Endothelial cell (in vitro differentiated cells): ENCODE measurements at regions not wholly inside any gene's neighbourhood (a gene's known extent, or its start where the extent isn't known, plus 50 kb on each side); places are given as distances from the start of the nearest gene placed in this dataset.

Experiments used
- DNase-seq: peaks from one replicate; pipeline ENCODE4 v3.0.0; 2021; ENCODE audit warnings: low spot score
- H3K27ac Mint-ChIP-seq: one replicate; pipeline ENCODE4 v1.8.0; 2021; ENCODE audit warnings: mixed read lengths, inconsistent platforms; ENCODE audit not compliant: unreplicated experiment
- H3K27me3 Mint-ChIP-seq: one replicate; pipeline ENCODE4 v1.8.0; 2021; ENCODE audit warnings: mild to moderate bottlenecking, moderate library complexity, mixed read lengths, inconsistent platforms; ENCODE audit not compliant: unreplicated experiment
- H3K36me3 Mint-ChIP-seq: one replicate; pipeline ENCODE4 v1.8.0; 2021; ENCODE audit warnings: mild to moderate bottlenecking, low read depth, mixed read lengths, inconsistent platforms; ENCODE audit not compliant: unreplicated experiment
- H3K4me1 Mint-ChIP-seq: one replicate; pipeline ENCODE4 v1.8.0; 2021; ENCODE audit warnings: mild to moderate bottlenecking, mixed read lengths, inconsistent platforms; ENCODE audit not compliant: unreplicated experiment
- H3K4me3 Mint-ChIP-seq: one replicate; pipeline ENCODE4 v1.8.0; 2021; ENCODE audit warnings: mild to moderate bottlenecking, mixed read lengths, inconsistent platforms; ENCODE audit not compliant: unreplicated experiment
- H3K9me3 Mint-ChIP-seq: one replicate; pipeline ENCODE4 v1.8.0; 2021; ENCODE audit warnings: mixed read lengths, inconsistent platforms; ENCODE audit not compliant: unreplicated experiment
- CTCF ChIP-seq: fragments of 200-600 bp; sonication (generic); IDR thresholded peaks from one replicate; pipeline ENCODE4 v1.5.0; 2021; ENCODE audit warnings: antibody characterized with exemption; ENCODE audit not compliant: unreplicated experiment

DNA sequence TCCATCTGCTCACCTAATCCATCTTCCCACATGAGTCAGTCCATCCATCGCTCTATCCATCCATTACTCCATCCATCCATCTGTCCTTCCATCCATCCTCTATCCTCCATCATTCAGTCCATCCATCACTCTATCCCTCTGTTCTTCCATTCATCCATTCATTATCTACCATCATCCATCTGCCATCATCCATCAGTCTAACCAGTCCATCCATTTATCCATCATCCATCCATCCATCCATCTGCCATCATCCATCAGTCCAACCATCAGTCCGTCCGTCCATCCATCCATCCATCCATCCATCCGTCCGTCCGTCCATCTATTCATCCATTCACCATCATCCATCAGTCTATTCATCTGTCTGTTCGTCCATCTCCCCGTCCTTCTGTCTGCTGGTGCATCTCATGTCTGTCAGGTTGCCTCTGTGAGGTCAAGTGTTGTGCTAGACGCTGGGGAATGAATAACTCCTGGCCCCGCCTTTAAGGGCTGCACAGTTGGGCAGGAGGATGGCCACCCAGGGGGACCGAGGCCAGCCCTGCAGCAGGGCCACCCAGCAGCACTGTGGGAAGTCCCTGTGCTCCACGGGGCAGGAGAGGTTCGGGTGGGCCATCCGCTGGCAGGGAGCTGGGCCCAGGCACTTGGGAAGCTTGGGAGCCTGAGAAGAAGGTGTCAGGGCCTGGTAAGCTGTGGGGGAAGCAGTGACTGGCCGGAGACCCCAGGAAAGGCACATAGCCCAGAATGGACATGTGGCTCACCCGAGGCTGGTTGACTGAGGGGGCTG lies 137.1 kb downstream of the CTTN start:
- Mint-ChIP-seq H3K27ac (peak overlapping the region; percentile 20), H3K9me3 (no peaks in the 10 kb centered on the region), H3K4me1 (peaks cover 2% of the 10 kb centered on the region), H3K36me3 (peaks cover 8% of the 10 kb centered on the region), H3K4me3 (peak overlapping the region; percentile 23), H3K27me3 (peaks cover 3% of the 10 kb centered on the region)
- no peak for TF ChIP-seq CTCF
- no peak for DNase-seq

DNA sequence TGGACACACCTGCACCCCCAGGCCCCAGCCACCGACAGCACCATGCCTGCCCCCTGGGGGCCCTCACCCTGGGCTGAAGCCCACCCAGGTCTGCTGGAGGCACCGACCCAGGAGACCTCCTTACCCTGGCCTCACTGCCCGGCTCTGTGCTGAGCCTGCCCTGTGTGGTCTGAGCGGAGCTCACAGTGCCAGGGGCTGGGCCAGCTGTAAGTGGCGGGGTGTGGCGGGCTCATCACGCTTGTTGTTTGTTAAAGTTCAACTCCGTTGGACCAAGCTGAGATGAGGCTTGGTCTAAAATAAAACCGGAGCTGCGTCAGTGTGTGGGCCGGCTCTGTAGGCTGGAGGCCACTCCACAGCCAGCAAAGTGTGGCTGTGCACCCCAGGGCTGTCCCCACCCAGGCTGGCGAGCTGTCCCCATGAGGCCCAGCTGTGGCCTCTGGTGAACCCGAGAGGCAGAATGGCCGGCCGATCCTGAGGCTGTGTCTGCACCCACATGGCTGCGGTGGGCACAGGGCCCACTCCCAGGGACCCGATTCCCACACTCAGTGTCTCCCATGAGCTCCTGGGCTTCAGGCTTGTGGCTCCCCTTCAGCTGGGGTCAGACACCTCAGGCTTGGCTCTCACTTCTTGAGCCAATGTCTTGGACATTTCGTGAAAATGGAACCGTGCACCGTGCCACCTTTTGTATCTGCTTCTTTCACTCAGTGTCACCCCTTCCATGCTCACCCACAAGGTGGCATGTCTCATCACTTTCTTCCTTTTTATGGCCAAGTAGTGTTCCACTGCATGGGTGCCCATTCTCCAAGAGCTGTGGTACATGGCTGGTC lies 137.9 kb downstream of the CTTN start:
- no peak for DNase-seq
- Mint-ChIP-seq H3K36me3 (peaks cover 5% of the 10 kb centered on the region), H3K27me3 (peaks cover 3% of the 10 kb centered on the region), H3K4me1 (peaks cover 2% of the 10 kb centered on the region), H3K9me3 (no peaks in the 10 kb centered on the region), H3K27ac (no peak overlapping the region), H3K4me3 (no peak overlapping the region)
- no peak for TF ChIP-seq CTCF

DNA sequence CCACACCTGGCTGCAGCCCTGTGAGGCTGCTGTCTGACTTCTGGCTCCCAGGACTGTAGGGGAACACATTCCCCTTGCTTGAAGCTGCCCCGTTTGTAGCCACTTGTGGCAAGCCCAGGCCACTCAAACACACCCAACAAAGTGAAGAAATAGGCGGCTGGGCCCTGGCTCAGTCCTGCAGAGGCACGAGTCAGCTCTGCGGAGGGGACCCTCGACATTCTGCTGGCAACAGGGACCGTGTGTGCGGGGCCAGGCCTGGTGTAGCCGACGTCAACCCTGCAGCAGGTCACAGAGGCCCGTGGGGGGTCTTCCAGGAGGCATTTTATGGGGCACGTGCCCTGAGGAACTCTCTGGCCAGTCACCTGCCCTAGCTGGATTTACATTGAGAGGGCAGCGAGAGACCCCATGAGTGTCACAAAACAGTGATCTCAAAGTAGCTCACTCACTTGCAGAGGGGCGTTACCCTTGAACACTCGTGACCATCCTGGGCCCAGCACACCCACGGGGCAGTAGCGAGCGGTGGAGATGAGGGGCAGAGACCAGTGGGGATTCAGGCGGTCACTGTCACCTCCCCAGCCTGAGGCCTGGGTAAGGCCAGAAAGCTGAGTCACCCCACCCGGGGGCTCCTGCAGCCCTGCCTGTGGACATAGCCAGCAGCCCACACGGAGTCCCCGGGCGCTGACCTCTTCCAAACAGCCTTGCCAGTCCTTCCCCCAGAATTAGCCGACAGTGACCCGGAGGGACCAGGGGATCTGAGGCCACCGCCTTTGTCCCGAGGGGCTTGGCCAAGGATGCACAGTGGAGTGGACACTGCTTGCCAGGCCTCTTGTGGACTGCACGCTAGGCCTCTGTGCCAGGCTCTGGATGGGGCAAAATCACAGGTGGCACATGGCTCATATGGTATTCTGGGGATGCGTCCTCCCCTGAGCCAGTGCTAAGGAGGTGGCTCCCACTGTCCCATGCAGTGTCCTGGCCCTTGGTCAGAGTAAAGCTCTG lies 139.5 kb downstream of the CTTN start:
- peaks cover 4% of the 10 kb centered on the region for H3K27me3 Mint-ChIP-seq
- no peak overlapping the region for H3K4me3 Mint-ChIP-seq
- no peaks in the 10 kb centered on the region for H3K9me3 Mint-ChIP-seq
- H3K36me3 Mint-ChIP-seq: peaks cover 5% of the 10 kb centered on the region
- no peak overlapping the region for H3K27ac Mint-ChIP-seq
- peaks cover 2% of the 10 kb centered on the region for H3K4me1 Mint-ChIP-seq
- DNase-seq: no peak
- TF ChIP-seq CTCF: no peak

GRCh38 chr11:70538641-70539359 lies 140.5 kb downstream of the CTTN start:
- no peak for TF ChIP-seq CTCF
- Mint-ChIP-seq H3K36me3 (peaks cover 5% of the 10 kb centered on the region), H3K4me3 (no peak overlapping the region), H3K9me3 (no peaks in the 10 kb centered on the region), H3K4me1 (peaks cover 2% of the 10 kb centered on the region), H3K27me3 (peaks cover 4% of the 10 kb centered on the region), H3K27ac (no peak overlapping the region)
- DNase-seq: no peak
